CD4-positive, alpha-beta T cell (primary cell): ENCODE measurements at regions not wholly inside any gene's neighbourhood (a gene's known extent, or its start where the extent isn't known, plus 50 kb on each side); places are given as distances from the start of the nearest gene placed in this dataset.
A peak's percentile ranks its signal among the peaks of the same experiment; 100 is the strongest.

Experiments used
- ATAC-seq: fragments of 200-7000 bp; cut with Tn5 transposase; one replicate; pipeline ENCODE4 v1.10.0; 2022; ENCODE audit warnings: mild to moderate bottlenecking; ENCODE audit not compliant: poor library complexity
- CTCF ChIA-PET: fragments of 350-600 bp; sonication (Branson Sonifier 250); formaldehyde crosslinking; loops from one replicate; lab custom pipeline; 2021; ENCODE audit warnings: antibody characterized with exemption, inconsistent platforms; lab: Charles Lee
- POLR2A ChIA-PET: fragments of 350-600 bp; sonication (Branson Sonifier 250); formaldehyde crosslinking; loops from one replicate; lab custom pipeline; 2021; ENCODE audit warnings: antibody characterized with exemption, inconsistent platforms; lab: Charles Lee
- DNase-seq, 14 experiments: peaks; one replicate each; pipeline ENCODE4 v3.0.0-alpha.2; 2013 to 2020; ENCODE audit warnings: mixed read lengths in 2 of 14
- H3K27ac ChIP-seq, 2 donors: one replicate each; pipeline versions ENCODE4 v1.5.1 to v1.7.0; 2013; ENCODE audit warnings: low read length in 2 of 2, low read depth in 1 of 2, mild to moderate bottlenecking in 1 of 2
- H3K27me3 ChIP-seq, 2 experiments: 1 replicate in 1 of 2; 2 replicates in 1 of 2; pipeline versions ENCODE4 v1.6.1 to v1.7.0; 2013; ENCODE audit warnings: low read length in 2 of 2, control low read depth in 1 of 2, mild to moderate bottlenecking in 1 of 2, moderate library complexity in 1 of 2; ENCODE audit not compliant: insufficient read depth in 2 of 2, control insufficient read depth in 1 of 2
- H3K36me3 ChIP-seq: one replicate; pipeline ENCODE4 v1.6.1; 2013; ENCODE audit warnings: low read length, control low read depth; ENCODE audit not compliant: insufficient read depth
- H3K4me1 ChIP-seq: one replicate; pipeline ENCODE4 v1.6.1; 2013; ENCODE audit warnings: low read length, control low read depth; ENCODE audit not compliant: insufficient read depth
- H3K4me3 ChIP-seq: one replicate; pipeline ENCODE4 v1.5.1; 2013; ENCODE audit warnings: mild to moderate bottlenecking, low read length, moderate library complexity
- H3K9me3 ChIP-seq, 2 experiments: 1 replicate in 1 of 2; 2 replicates in 1 of 2; pipeline versions ENCODE4 v1.6.1 to v1.7.0; 2013; ENCODE audit warnings: low read length in 2 of 2, mild to moderate bottlenecking in 2 of 2, control low read depth in 1 of 2, moderate library complexity in 1 of 2; ENCODE audit not compliant: control insufficient read depth in 1 of 2, insufficient read depth in 1 of 2
- H3K27ac Mint-ChIP-seq: one replicate; pipeline ENCODE4 v1.8.0; 2020; ENCODE audit warnings: mixed read lengths
- H3K27me3 Mint-ChIP-seq: one replicate; pipeline ENCODE4 v1.8.0; 2021; ENCODE audit warnings: mixed read lengths
- H3K36me3 Mint-ChIP-seq: one replicate; pipeline ENCODE4 v1.8.0; 2021; ENCODE audit warnings: low read depth, mixed read lengths
- H3K4me1 Mint-ChIP-seq: one replicate; pipeline ENCODE4 v1.8.0; 2021; ENCODE audit warnings: low read depth, mixed read lengths
- H3K4me3 Mint-ChIP-seq: one replicate; pipeline ENCODE4 v1.8.0; 2020; ENCODE audit warnings: mild to moderate bottlenecking, mixed read lengths
- H3K9me3 Mint-ChIP-seq: one replicate; pipeline ENCODE4 v1.8.0; 2020; ENCODE audit warnings: mixed read lengths
- intact Hi-C, 2 experiments: fragments of 100-400 bp; cut with DNase I in 1 of 2; cut with micrococcal nuclease in 1 of 2; formaldehyde crosslinking; loops; one replicate each; pipeline versions ENCODE4 v1.15.1 to v1.9.0; 2023 to 2025; cut with DNase I, micrococcal nuclease
- TF ChIP-seq, protein P1 (sequence below): fragments of 200-600 bp; IDR thresholded peaks from one replicate; pipeline ENCODE4 v1.8.0; 2022; ENCODE audit warnings: antibody characterized with exemption, mild to moderate bottlenecking

- ATAC-seq (no peak), DNase-seq (peak in 1 of 14 experiments; percentile 8)
- Histone ChIP-seq H3K4me1 (no peaks in the 10 kb centered on the region), H3K9me3 (peaks cover 6 to 48% of the 10 kb centered on the region in 2 experiments), H3K27me3 (peaks cover 0 to 4% of the 10 kb centered on the region in 2 experiments), H3K4me3 (no peak overlapping the region), H3K27ac (no peak overlapping the region), H3K36me3 (no peaks in the 10 kb centered on the region)
- H3K36me3 Mint-ChIP-seq = no peaks in the 10 kb centered on the region
- H3K27ac Mint-ChIP-seq = no peak overlapping the region
- ChIA-PET POLR2A (no interaction called here), CTCF (no interaction called here)
- peaks cover 10% of the 10 kb centered on the region for H3K27me3 Mint-ChIP-seq
- peaks cover 3% of the 10 kb centered on the region for H3K9me3 Mint-ChIP-seq
- H3K4me3 Mint-ChIP-seq = no peak overlapping the region
- TF ChIP-seq, protein P1, sequence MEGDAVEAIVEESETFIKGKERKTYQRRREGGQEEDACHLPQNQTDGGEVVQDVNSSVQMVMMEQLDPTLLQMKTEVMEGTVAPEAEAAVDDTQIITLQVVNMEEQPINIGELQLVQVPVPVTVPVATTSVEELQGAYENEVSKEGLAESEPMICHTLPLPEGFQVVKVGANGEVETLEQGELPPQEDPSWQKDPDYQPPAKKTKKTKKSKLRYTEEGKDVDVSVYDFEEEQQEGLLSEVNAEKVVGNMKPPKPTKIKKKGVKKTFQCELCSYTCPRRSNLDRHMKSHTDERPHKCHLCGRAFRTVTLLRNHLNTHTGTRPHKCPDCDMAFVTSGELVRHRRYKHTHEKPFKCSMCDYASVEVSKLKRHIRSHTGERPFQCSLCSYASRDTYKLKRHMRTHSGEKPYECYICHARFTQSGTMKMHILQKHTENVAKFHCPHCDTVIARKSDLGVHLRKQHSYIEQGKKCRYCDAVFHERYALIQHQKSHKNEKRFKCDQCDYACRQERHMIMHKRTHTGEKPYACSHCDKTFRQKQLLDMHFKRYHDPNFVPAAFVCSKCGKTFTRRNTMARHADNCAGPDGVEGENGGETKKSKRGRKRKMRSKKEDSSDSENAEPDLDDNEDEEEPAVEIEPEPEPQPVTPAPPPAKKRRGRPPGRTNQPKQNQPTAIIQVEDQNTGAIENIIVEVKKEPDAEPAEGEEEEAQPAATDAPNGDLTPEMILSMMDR = no peak
- H3K4me1 Mint-ChIP-seq = no peaks in the 10 kb centered on the region
- intact Hi-C loops = no loop called here
Observed at GRCh38 chr22:49296561-49296960, 531.1 kb downstream of the BRD1 start.

DNA sequence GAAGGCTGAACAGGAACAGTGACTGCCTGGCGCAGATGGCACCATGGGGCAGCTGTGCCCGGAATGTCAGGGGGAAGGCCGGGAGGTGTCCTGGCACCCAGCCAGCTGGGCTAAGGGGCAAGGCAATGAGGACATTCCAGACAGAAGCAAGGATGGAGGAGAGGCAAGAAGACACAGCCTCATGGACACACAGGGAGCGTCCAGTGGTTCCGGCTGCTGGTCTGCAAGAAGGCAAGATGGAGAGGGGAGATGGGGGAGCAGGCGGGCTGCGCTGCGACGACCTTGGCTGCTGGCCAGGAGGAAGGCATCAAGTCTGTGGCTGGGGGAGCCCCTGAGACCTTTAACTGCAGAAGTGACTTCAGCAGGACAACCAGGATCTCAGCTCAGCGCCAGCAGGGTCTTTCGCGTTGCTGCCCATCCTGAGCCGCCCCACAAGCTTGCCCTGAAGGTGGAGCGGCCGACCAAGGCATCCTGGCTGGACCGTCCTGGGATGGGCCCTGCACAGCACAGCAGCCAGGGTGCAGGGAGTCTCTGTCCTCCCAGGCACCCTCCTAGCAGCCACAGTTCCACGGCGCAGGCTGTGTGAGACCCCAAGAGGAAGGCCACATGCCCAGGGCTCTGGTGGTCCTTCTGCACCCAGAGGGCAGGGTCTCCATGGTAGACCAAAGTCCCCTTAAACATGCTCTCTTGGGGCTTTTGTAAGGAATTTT, 531.7 kb downstream of the BRD1 start:
- Histone ChIP-seq H3K36me3 (no peaks in the 10 kb centered on the region), H3K27ac (no peak overlapping the region), H3K27me3 (peaks cover 0 to 4% of the 10 kb centered on the region in 2 experiments), H3K4me3 (no peak overlapping the region), H3K9me3 (peaks cover 6 to 48% of the 10 kb centered on the region in 2 experiments), H3K4me1 (no peaks in the 10 kb centered on the region)
- no peaks in the 10 kb centered on the region for H3K36me3 Mint-ChIP-seq
- peaks cover 3% of the 10 kb centered on the region for H3K9me3 Mint-ChIP-seq
- no peak overlapping the region for H3K4me3 Mint-ChIP-seq
- H3K27ac Mint-ChIP-seq = no peak overlapping the region
- DNase-seq (peak in 1 of 14 experiments; percentile 29), ATAC-seq (no peak)
- peaks cover 10% of the 10 kb centered on the region for H3K27me3 Mint-ChIP-seq
- no peaks in the 10 kb centered on the region for H3K4me1 Mint-ChIP-seq
- ChIA-PET POLR2A (no interaction called here), CTCF (no interaction called here)
- intact Hi-C loops = no loop called here
- TF ChIP-seq, protein P1 = no peak

GRCh38 chr22:49295465-49295743, 532.3 kb downstream of the BRD1 start:
- Mint-ChIP-seq H3K4me3 (no peak overlapping the region), H3K27ac (no peak overlapping the region), H3K36me3 (no peaks in the 10 kb centered on the region), H3K4me1 (no peaks in the 10 kb centered on the region), H3K9me3 (peaks cover 3% of the 10 kb centered on the region), H3K27me3 (peaks cover 7% of the 10 kb centered on the region)
- Histone ChIP-seq H3K9me3 (peaks cover 6 to 48% of the 10 kb centered on the region in 2 experiments), H3K4me3 (no peak overlapping the region), H3K27ac (no peak overlapping the region), H3K36me3 (no peaks in the 10 kb centered on the region), H3K27me3 (peaks cover 0 to 4% of the 10 kb centered on the region in 2 experiments), H3K4me1 (no peaks in the 10 kb centered on the region)
- ChIA-PET POLR2A (no interaction called here), CTCF (no interaction called here)
- ATAC-seq (no peak), DNase-seq (no peak)
- intact Hi-C loops = no loop called here
- TF ChIP-seq, protein P1 = no peak
